Stomach (tissue), 8 donors: ENCODE measurements at regions not wholly inside any gene's neighbourhood (a gene's known extent, or its start where the extent isn't known, plus 50 kb on each side); places are given as distances from the start of the nearest gene placed in this dataset.
"Not testable (repeated sequence)": the region's sequence is repeated elsewhere in the genome, so short reads cannot be mapped to it uniquely, and the experiment has no call there.

ENCODE experiments used
- DNase-seq, 2 donors: peaks; one replicate each; pipeline versions ENCODE4 v3.0.0 to v3.0.0-alpha.2; 2013 to 2019
- H3K27ac ChIP-seq, 5 donors: fragments of 200-600 bp in 4 of 5; sonication (generic) in 4 of 5; one replicate each; pipeline ENCODE4 v1.5.1; 2013 to 2019; ENCODE audit warnings: mild to moderate bottlenecking in 1 of 5, moderate library complexity in 1 of 5
- H3K27me3 ChIP-seq, 3 donors: fragments of 200-600 bp; sonication (generic); one replicate each; pipeline ENCODE4 v1.5.1; 2017 to 2019; ENCODE audit warnings: mixed run types in 1 of 3
- H3K36me3 ChIP-seq, 4 donors: fragments of 200-600 bp; sonication (generic); 1 replicate in 3 of 4; 2 replicates in 1 of 4; pipeline ENCODE4 v1.5.1; 2016 to 2019
- H3K4me1 ChIP-seq, 4 donors: fragments of 200-600 bp; sonication (generic); one replicate each; pipeline ENCODE4 v1.5.1; 2016 to 2019
- H3K4me3 ChIP-seq, 4 donors: fragments of 200-600 bp; sonication (generic) in 3 of 4; one replicate each; pipeline ENCODE4 v1.5.1; 2016 to 2019; ENCODE audit warnings: mild to moderate bottlenecking in 1 of 4
- H3K9me3 ChIP-seq, 4 donors: fragments of 200-600 bp; sonication (generic); one replicate each; pipeline ENCODE4 v1.5.1; 2016 to 2019
- CTCF ChIP-seq, 7 experiments: fragments of 450-650 bp in 4 of 7; fragments of 200-600 bp in 3 of 7; sonication (generic) in 3 of 7; IDR thresholded peaks; one replicate each; pipeline ENCODE4 v1.5.1; 2016 to 2019; ENCODE audit warnings: antibody characterized with exemption in 7 of 7, control low read depth in 2 of 7, mild to moderate bottlenecking in 1 of 7
- EP300 ChIP-seq: sonication (generic); formaldehyde crosslinking; IDR thresholded peaks from one replicate; pipeline ENCODE4 v1.6.1; 2017; ENCODE audit warnings: antibody characterized with exemption
- POLR2A ChIP-seq, 4 donors: fragments of 450-650 bp; IDR thresholded peaks; one replicate each; pipeline ENCODE4 v1.6.1; 2016; ENCODE audit warnings: antibody characterized with exemption in 4 of 4, control low read depth in 2 of 4, mild to moderate bottlenecking in 1 of 4, moderate library complexity in 1 of 4
- POLR2AphosphoS5 ChIP-seq, 3 donors: sonication (generic); formaldehyde crosslinking; IDR thresholded peaks; one replicate each; pipeline ENCODE4 v1.6.1; 2016; ENCODE audit warnings: antibody characterized with exemption in 3 of 3
- WGBS, 5 donors: extraction: QIAGEN DNeasy Blood & Tissue Kit in 3 of 5; methylation state at CpG; one replicate each; pipeline versions ENCODE4 v1.1.5 to v1.1.7; 2013 to 2018; 5-methylcytosine and 5-hydroxymethylcytosine counted together
- intact Hi-C: fragments of 100-400 bp; cut with DNase I; formaldehyde crosslinking; loops from one replicate; pipeline ENCODE4 v1.15.1; 2023; ENCODE audit warnings: low total_unique reads
- small RNA-seq, 4 donors: library from RNA; depleted of rRNA; stranded (forward); fragments of <200 nt; gene quantifications; one replicate each; pipeline ENCODE3, GENCODE V24; 2016
- donor health status: healthy with polysubstance abuse.
- donor health status: Bipolar disorder and iron deficiency.
- donor health status: healthy.

- no peak for DNase-seq
- Histone ChIP-seq H3K9me3 (no peaks in the 10 kb centered on the region), H3K4me1 (no peaks in the 10 kb centered on the region), H3K4me3 (no peak overlapping the region), H3K36me3 (no peaks in the 10 kb centered on the region), H3K27ac (no peak overlapping the region), H3K27me3 (peaks cover 0 to 6% (median 3%) of the 10 kb centered on the region in 3 donors)
- no peak for TF ChIP-seq EP300
- TF ChIP-seq POLR2A (IDR thresholded peaks at IDR 0.05): no peak
- TF ChIP-seq POLR2AphosphoS5 (IDR thresholded peaks at IDR 0.05): no peak
- no peak for TF ChIP-seq CTCF (IDR thresholded peaks at IDR 0.05)
- intact Hi-C loops: no loop called here
- 58 to 67% (median 63%) methylated on average over 14 of the region's 14 CpGs for WGBS, 5 donors
Measured at GRCh38 chr7:98785929-98786571, 83.8 kb downstream of the TMEM130 start.

- no peaks in the 10 kb centered on the region for H3K36me3 ChIP-seq
- WGBS, 5 donors: 44 to 55% (median 50%) methylated on average over 2 to 3 of the region's 3 CpGs
- intact Hi-C loops: no loop called here
Measured at GRCh38 chr7:98788966-98789365, 80.8 kb downstream of the TMEM130 start.

GRCh38 chr7:98794453-98794852 is 75.4 kb downstream of the TMEM130 start:
- H3K27me3 ChIP-seq, DNase-seq, H3K4me3 ChIP-seq, intact Hi-C loops, H3K36me3 ChIP-seq, H3K9me3 ChIP-seq, H3K27ac ChIP-seq, H3K4me1 ChIP-seq: not testable (repeated sequence)
- 88 to 94% (median 92%) methylated on average over 4 of the region's 4 CpGs for WGBS, 5 donors

More at GRCh38 chr7:98788966-98789365, 80.8 kb downstream of the TMEM130 start:
- Histone ChIP-seq H3K27me3 (peaks cover 0 to 3% (median 0%) of the 10 kb centered on the region in 3 donors), H3K27ac (no peak overlapping the region), H3K4me3 (no peak overlapping the region), H3K4me1 (no peaks in the 10 kb centered on the region), H3K9me3 (no peaks in the 10 kb centered on the region)
- TF ChIP-seq EP300: no peak
- TF ChIP-seq POLR2AphosphoS5 (IDR thresholded peaks at IDR 0.05): no peak
- TF ChIP-seq CTCF (IDR thresholded peaks at IDR 0.05): no peak
- TF ChIP-seq POLR2A (IDR thresholded peaks at IDR 0.05): no peak
- no peak for DNase-seq

- TF ChIP-seq EP300: no peak
- no peak for TF ChIP-seq POLR2A (IDR thresholded peaks at IDR 0.05)
- TF ChIP-seq POLR2AphosphoS5 (IDR thresholded peaks at IDR 0.05): no peak
- TF ChIP-seq CTCF (IDR thresholded peaks at IDR 0.05): no peak
- Histone ChIP-seq H3K4me3 (no peak overlapping the region), H3K27me3 (no peaks in the 10 kb centered on the region), H3K27ac (no peak overlapping the region), H3K36me3 (no peaks in the 10 kb centered on the region), H3K4me1 (no peaks in the 10 kb centered on the region), H3K9me3 (peaks cover 0 to 15% (median 12%) of the 10 kb centered on the region in 4 donors)
- DNase-seq: no peak
- intact Hi-C loops: no loop called here
- WGBS, 5 donors: 84 to 87% (median 85%) methylated on average over 12 of the region's 12 CpGs
Measured at GRCh38 chr7:98795741-98796493, 73.9 kb downstream of the TMEM130 start.

Small RNA genes in the stretch of these regions (small RNA-seq; reads per million reads assigned to genes)
- gene RNU6-393P: 0 reads per million in 4 donors
